GM19372 (cell line): ENCODE measurements at regions not wholly inside any gene's neighbourhood (a gene's known extent, or its start where the extent isn't known, plus 50 kb on each side); places are given as distances from the start of the nearest gene placed in this dataset.

Source experiments
- ATAC-seq: cut with Tn5 transposase; IDR thresholded peaks from one replicate; pipeline ENCODE4 v1.9.1; 2021; ENCODE audit warnings: mild to moderate bottlenecking, low read depth, moderate library complexity; ENCODE audit not compliant: unreplicated experiment

- no peak for ATAC-seq
These were observed 95.9 kb upstream of the FREM2 start for GRCh38 chr13:38590796-38591507.

- no peak for ATAC-seq
These were observed 84.6 kb upstream of the FREM2 start for GRCh38 chr13:38602266-38602665.

- no peak for ATAC-seq
These were observed 80.0 kb upstream of the FREM2 start for GRCh38 chr13:38606699-38607535.

GRCh38 chr13:38617936-38618335 lies 68.9 kb upstream of the FREM2 start:
- no peak for ATAC-seq

GRCh38 chr13:38618336-38618735 lies 68.5 kb upstream of the FREM2 start:
- no peak for ATAC-seq

- no peak for ATAC-seq
These were observed 68.0 kb upstream of the FREM2 start for GRCh38 chr13:38618881-38619280.

GRCh38 chr13:38620876-38621275 lies 66.0 kb upstream of the FREM2 start:
- ATAC-seq: no peak

GRCh38 chr13:38624822-38625221 lies 62.1 kb upstream of the FREM2 start:
- no peak for ATAC-seq

GRCh38 chr13:38628554-38628953 lies 58.3 kb upstream of the FREM2 start:
- no peak for ATAC-seq

- ATAC-seq: no peak
These were observed 56.1 kb upstream of the FREM2 start for GRCh38 chr13:38630780-38631179.

GRCh38 chr13:38635030-38635429 lies 51.8 kb upstream of the FREM2 start:
- no peak for ATAC-seq

GRCh38 chr13:38636073-38636472 lies 50.8 kb upstream of the FREM2 start:
- ATAC-seq: no peak

GRCh38 chr13:38636761-38637160 lies 50.1 kb upstream of the FREM2 start:
- ATAC-seq: no peak
